ENCODE measurements at regions not wholly inside any gene's neighbourhood (a gene's known extent, or its start where the extent isn't known, plus 50 kb on each side); places are given as distances from the start of the nearest gene placed in this dataset.

GRCh38 chr9:14031810-14032209 lies 282.1 kb downstream of the NFIB start:
- DNase-seq, result no peak

GRCh38 chr9:14031060-14031414 lies 282.9 kb downstream of the NFIB start:
- DNase-seq, result no peak

GRCh38 chr9:14030375-14031059 lies 283.4 kb downstream of the NFIB start:
- DNase-seq, result no peak

GRCh38 chr9:14029806-14030374 lies 284.1 kb downstream of the NFIB start:
- no peak for DNase-seq

- DNase-seq, result no peak
Observed at GRCh38 chr9:14027116-14027800, 286.7 kb downstream of the NFIB start.

GRCh38 chr9:14025741-14026140 lies 288.2 kb downstream of the NFIB start:
- no peak for DNase-seq

- no peak for DNase-seq
Observed at GRCh38 chr9:14023285-14023684, 290.7 kb downstream of the NFIB start.

GRCh38 chr9:14021871-14022525 lies 291.9 kb downstream of the NFIB start:
- no peak for DNase-seq

- no peak for DNase-seq
Observed at GRCh38 chr9:14018081-14018480, 295.9 kb downstream of the NFIB start.

- DNase-seq, result no peak
Observed at GRCh38 chr9:14014744-14015143, 299.2 kb downstream of the NFIB start.

GRCh38 chr9:14014218-14014617 lies 299.7 kb downstream of the NFIB start:
- no peak for DNase-seq

- no peak for DNase-seq
Observed at GRCh38 chr9:14011799-14012560, 302.0 kb downstream of the NFIB start.

GRCh38 chr9:14007190-14007769 lies 306.7 kb downstream of the NFIB start:
- no peak for DNase-seq

GRCh38 chr9:14006386-14007187 lies 307.4 kb downstream of the NFIB start:
- DNase-seq, result no peak

- no peak for DNase-seq
Observed at GRCh38 chr9:14004110-14004509, 309.8 kb downstream of the NFIB start.

- DNase-seq, result no peak
Observed at GRCh38 chr9:13994240-13994639, 319.7 kb downstream of the NFIB start.

- no peak for DNase-seq
Observed at GRCh38 chr9:13993632-13994185, 320.2 kb downstream of the NFIB start.

GRCh38 chr9:13992138-13993088 lies 321.5 kb downstream of the NFIB start:
- DNase-seq, result no peak

GRCh38 chr9:13991395-13991794 lies 322.5 kb downstream of the NFIB start:
- DNase-seq, result no peak

- DNase-seq, result no peak
Observed at GRCh38 chr9:13990994-13991393, 322.9 kb downstream of the NFIB start.

All from cerebellar nuclear complex (tissue), 1 donor.